ENCODE measurements at regions not wholly inside any gene's neighbourhood (a gene's known extent, or its start where the extent isn't known, plus 50 kb on each side); places are given as distances from the start of the nearest gene placed in this dataset.
"Not testable (repeated sequence)": the region's sequence is repeated elsewhere in the genome, so short reads cannot be mapped to it uniquely, and the experiment has no call there.

DNA sequence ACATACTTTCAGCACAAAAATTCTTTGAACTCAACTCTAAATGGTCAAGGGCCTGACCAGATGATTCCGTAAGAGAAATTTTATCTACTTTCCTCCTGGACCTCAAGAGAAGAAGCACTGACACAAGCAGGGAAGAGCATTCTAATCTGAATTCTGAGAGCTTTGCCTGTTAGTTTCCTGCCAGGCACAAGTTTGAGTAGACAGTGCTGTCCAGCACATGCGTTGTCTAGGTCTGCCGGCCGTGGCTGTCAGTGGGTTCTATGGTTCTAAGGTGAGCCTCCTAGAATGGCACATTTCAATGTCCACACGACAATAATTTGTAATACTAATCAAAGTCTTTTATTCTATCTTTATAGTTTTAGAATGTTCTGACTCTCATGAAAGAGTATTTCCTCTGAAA lies 91.9 kb downstream of the RFPL4B start:
- Histone ChIP-seq H3K4me3 (ENCODE audit: low read length) (no peak overlapping the region), H3K9me3 (ENCODE audit: low read depth, low read length) (no peaks in the 10 kb centered on the region), H3K27me3 (ENCODE audit: insufficient read depth, low read length) (no peaks in the 10 kb centered on the region), H3K4me1 (ENCODE audit: insufficient read depth, low read length) (no peaks in the 10 kb centered on the region)

DNA sequence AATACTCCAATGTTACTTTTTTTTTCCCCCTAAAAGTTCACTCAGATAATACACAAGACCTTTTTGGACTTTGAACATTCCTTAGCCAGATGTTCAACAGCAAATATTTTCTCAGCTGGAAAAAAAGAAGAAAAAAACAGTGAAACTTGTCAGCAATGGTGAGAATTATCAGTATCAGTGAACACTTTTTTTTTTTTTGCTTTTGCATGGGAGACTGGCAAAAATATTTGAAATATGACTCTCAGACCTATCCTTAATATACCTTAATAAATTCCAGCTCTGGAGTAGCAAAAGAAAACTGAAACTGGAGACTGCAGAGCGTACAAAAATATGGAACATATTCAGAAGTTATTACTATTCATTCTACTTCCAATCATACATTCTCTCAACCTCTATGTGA lies 92.3 kb downstream of the RFPL4B start:
- H3K4me1 ChIP-seq (ENCODE audit: insufficient read depth, low read length) = no peaks in the 10 kb centered on the region
- no peaks in the 10 kb centered on the region for H3K27me3 ChIP-seq (ENCODE audit: insufficient read depth, low read length)
- no peaks in the 10 kb centered on the region for H3K9me3 ChIP-seq (ENCODE audit: low read depth, low read length)
- H3K4me3 ChIP-seq (ENCODE audit: low read length) = no peak overlapping the region

DNA sequence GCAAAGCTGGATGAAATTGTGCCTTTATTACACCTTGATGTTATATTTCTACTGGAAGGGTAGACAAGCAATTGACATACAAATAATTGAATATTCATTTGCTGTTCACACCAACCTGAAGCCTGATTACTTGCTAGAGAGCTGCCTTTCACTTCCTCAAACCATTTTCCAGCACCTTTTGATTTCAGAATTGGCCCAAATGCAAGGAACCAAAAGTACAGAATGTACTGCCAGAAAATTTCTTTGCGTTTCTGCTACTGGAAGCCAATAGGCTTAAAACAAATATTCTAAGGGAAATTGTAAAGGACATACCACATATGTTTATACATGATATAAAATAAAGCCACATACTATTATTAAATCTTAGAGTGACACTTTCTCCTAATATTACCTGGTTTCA lies 94.5 kb downstream of the RFPL4B start:
- no peaks in the 10 kb centered on the region for H3K27me3 ChIP-seq (ENCODE audit: insufficient read depth, low read length)

GRCh38 chr6:112443179-112444065 lies 96.3 kb downstream of the RFPL4B start:
- H3K9me3 ChIP-seq (ENCODE audit: low read depth, low read length) = no peaks in the 10 kb centered on the region
- H3K27me3 ChIP-seq (ENCODE audit: insufficient read depth, low read length) = no peaks in the 10 kb centered on the region
- H3K4me3 ChIP-seq (ENCODE audit: low read length) = no peak overlapping the region
- no peaks in the 10 kb centered on the region for H3K4me1 ChIP-seq (ENCODE audit: insufficient read depth, low read length)

More for the DNA sequence above, 94.5 kb downstream of the RFPL4B start:
- Histone ChIP-seq H3K9me3 (ENCODE audit: low read depth, low read length) (no peaks in the 10 kb centered on the region), H3K4me1 (ENCODE audit: insufficient read depth, low read length) (no peaks in the 10 kb centered on the region), H3K4me3 (ENCODE audit: low read length) (no peak overlapping the region)

DNA sequence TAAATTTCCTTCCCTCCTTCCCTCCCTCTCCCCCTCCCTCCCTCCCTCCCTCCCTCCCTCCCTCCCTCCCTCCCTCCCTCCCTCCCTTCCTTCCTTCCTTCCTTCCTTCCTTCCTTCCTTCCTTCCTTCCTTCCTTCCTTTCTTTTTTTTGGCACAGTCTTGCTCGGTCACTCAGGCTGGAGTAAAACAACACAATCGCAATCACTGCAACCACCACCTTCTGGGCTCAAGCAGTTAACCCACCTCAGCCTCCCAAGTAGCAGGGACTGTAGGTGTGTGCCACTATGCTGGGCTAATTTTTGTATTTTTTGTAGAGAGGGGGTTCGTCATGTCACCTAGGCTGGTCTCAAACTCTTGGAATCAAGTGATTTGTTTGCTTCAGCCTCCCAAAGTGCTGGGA lies 101.7 kb downstream of the RFPL4B start:
- not testable (repeated sequence) for H3K27me3 ChIP-seq (ENCODE audit: insufficient read depth, low read length); H3K4me1 ChIP-seq (ENCODE audit: insufficient read depth, low read length); H3K4me3 ChIP-seq (ENCODE audit: low read length); H3K9me3 ChIP-seq (ENCODE audit: low read depth, low read length)

- Histone ChIP-seq H3K4me3 (ENCODE audit: low read length) (no peak overlapping the region), H3K4me1 (ENCODE audit: insufficient read depth, low read length) (no peaks in the 10 kb centered on the region)
Measured at GRCh38 chr6:112450663-112451062, 103.5 kb downstream of the RFPL4B start.

DNA sequence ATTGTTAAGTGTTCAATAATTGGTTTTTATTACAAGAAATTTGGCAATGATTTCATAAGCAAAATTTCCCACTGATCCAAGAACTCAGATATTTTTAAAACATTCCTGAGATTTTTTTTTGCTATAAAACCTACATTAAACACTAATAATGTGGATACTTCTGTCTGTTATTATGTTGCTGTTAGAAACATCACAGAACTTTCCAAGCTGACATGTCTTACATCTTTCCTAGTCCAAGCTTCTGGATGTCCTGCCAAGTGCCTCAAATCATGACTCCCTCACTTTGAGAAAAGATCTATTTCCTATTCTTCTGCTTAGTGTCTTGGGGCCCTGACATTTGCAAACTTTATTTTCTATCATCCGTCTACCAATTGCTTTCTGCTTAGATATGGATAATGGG lies 110.8 kb downstream of the RFPL4B start:
- Histone ChIP-seq H3K27me3 (ENCODE audit: insufficient read depth, low read length) (no peaks in the 10 kb centered on the region), H3K4me1 (ENCODE audit: insufficient read depth, low read length) (no peaks in the 10 kb centered on the region), H3K9me3 (ENCODE audit: low read depth, low read length) (no peaks in the 10 kb centered on the region), H3K4me3 (ENCODE audit: low read length) (no peak overlapping the region)

More at GRCh38 chr6:112450663-112451062, 103.5 kb downstream of the RFPL4B start:
- Histone ChIP-seq H3K27me3 (ENCODE audit: insufficient read depth, low read length) (no peaks in the 10 kb centered on the region), H3K9me3 (ENCODE audit: low read depth, low read length) (peaks cover 4% of the 10 kb centered on the region)

DNA sequence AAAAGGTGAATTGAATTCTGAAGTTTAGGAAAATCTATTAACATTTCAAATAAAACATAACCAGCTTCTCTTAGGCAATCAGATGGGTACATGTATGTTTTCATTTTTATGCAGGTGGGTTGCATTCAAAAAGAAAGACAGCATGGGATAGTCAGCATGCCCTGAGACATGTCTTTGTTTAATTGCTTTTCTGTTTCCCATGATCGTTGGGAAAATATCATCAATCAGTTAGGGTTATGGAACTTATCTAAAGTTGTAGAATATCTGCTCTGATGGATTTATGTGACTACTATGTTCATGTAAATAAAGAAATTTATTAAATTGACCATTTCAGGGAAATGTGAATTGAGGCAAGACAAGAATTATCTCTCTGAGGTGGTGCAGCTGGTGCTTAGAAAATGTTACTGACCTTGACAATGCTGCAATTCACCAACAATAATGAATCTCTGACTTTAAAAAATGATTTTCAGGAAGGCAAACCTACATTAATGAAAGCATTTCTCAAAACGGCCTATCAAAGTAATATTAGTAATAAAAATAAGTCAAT lies 112.7 kb downstream of the RFPL4B start:
- Histone ChIP-seq H3K9me3 (ENCODE audit: low read depth, low read length) (no peaks in the 10 kb centered on the region), H3K27me3 (ENCODE audit: insufficient read depth, low read length) (no peaks in the 10 kb centered on the region), H3K4me3 (ENCODE audit: low read length) (no peak overlapping the region), H3K4me1 (ENCODE audit: insufficient read depth, low read length) (no peaks in the 10 kb centered on the region)

DNA sequence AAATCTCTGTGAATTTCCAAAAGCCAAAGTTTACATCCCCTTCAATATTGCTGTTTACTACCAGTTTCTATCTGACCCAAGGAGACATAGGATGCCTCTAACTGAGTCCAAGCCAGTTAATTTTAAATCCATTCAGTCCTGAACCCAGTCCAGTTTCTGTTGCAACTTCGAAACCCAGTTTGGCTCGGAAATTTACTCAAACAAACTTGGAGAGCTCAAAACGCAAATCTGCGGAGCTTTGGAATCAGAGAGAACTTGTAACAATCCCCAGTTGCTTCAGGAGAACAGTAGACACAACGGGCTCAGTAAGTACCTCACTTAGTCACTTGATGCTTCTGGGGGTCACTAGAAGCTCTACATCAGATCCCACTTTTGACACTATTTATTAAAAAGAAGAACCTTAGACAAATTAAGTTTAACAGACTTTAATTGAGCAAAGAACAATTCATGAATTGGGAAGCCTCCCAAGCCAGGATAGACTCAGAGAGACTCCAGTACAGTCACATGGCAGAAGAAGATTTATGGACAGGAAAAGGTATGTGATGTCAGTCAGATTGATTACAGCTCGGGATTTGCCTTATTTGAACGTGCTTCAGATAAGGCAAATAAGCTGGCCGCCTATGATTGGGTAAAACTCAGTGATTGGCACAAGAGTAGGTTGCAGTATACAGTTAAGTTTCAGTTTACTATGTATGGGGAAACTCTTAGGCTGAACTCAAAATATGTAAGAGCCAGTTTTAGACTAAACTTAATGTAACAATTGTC lies 118.0 kb downstream of the RFPL4B start:
- Histone ChIP-seq H3K4me3 (ENCODE audit: low read length) (no peak overlapping the region), H3K4me1 (ENCODE audit: insufficient read depth, low read length) (no peaks in the 10 kb centered on the region), H3K27me3 (ENCODE audit: insufficient read depth, low read length) (no peaks in the 10 kb centered on the region), H3K9me3 (ENCODE audit: low read depth, low read length) (no peaks in the 10 kb centered on the region)

- no peak overlapping the region for H3K4me3 ChIP-seq (ENCODE audit: low read length)
- no peaks in the 10 kb centered on the region for H3K9me3 ChIP-seq (ENCODE audit: low read depth, low read length)
- no peaks in the 10 kb centered on the region for H3K27me3 ChIP-seq (ENCODE audit: insufficient read depth, low read length)
- no peaks in the 10 kb centered on the region for H3K4me1 ChIP-seq (ENCODE audit: insufficient read depth, low read length)
Measured at GRCh38 chr6:112466373-112467151, 119.4 kb downstream of the RFPL4B start.

DNA sequence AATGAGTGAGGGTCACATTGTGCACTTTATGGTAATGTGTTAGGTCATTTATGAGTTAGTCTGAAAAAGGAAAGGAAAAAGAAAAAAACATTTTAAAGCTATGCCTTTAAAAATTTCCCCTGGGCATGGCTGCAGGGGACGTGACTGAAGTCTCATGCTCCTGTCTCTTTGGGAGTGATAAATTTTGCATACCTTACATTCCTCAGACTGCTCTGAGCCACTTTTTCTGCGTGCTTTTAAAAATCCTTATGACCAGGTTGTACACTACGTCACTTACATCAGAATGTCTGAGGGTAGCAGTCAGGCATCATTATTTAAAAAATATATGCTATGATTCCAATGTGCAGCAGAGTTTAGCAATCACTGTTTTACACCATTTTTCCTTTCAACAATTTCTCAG lies 121.2 kb downstream of the RFPL4B start:
- H3K9me3 ChIP-seq (ENCODE audit: low read depth, low read length) = no peaks in the 10 kb centered on the region
- no peaks in the 10 kb centered on the region for H3K4me1 ChIP-seq (ENCODE audit: insufficient read depth, low read length)
- H3K27me3 ChIP-seq (ENCODE audit: insufficient read depth, low read length) = no peaks in the 10 kb centered on the region
- H3K4me3 ChIP-seq (ENCODE audit: low read length) = no peak overlapping the region

DNA sequence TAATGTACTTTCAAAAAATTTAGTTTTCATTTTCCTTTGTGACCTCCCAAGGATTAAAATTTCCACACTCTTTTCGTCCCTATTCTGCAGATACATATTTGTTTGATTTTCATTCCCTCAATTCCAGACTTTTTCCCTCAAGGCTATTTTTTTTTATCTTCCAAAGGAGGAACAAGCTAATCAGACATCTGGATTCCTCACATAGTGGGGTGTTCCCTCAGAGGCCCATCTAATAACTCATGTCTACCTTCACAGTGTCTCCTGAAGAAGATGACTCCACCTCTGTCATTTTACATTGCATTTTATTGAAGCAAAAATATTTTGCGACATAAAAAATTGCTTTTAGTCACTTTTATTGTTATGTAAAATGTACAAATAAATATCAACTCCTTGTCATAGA lies 122.2 kb downstream of the RFPL4B start:
- Histone ChIP-seq H3K4me3 (ENCODE audit: low read length) (no peak overlapping the region), H3K9me3 (ENCODE audit: low read depth, low read length) (no peaks in the 10 kb centered on the region), H3K4me1 (ENCODE audit: insufficient read depth, low read length) (no peaks in the 10 kb centered on the region), H3K27me3 (ENCODE audit: insufficient read depth, low read length) (no peaks in the 10 kb centered on the region)

- Histone ChIP-seq H3K9me3 (ENCODE audit: low read depth, low read length) (no peaks in the 10 kb centered on the region), H3K27me3 (ENCODE audit: insufficient read depth, low read length) (no peaks in the 10 kb centered on the region)
Measured at GRCh38 chr6:112470376-112470775, 123.2 kb downstream of the RFPL4B start.

GRCh38 chr6:112470950-112471349 lies 123.8 kb downstream of the RFPL4B start:
- Histone ChIP-seq H3K4me3 (ENCODE audit: low read length) (no peak overlapping the region), H3K27me3 (ENCODE audit: insufficient read depth, low read length) (no peaks in the 10 kb centered on the region), H3K9me3 (ENCODE audit: low read depth, low read length) (no peaks in the 10 kb centered on the region), H3K4me1 (ENCODE audit: insufficient read depth, low read length) (no peaks in the 10 kb centered on the region)

More at GRCh38 chr6:112470376-112470775, 123.2 kb downstream of the RFPL4B start:
- H3K4me3 ChIP-seq (ENCODE audit: low read length) = no peak overlapping the region
- no peaks in the 10 kb centered on the region for H3K4me1 ChIP-seq (ENCODE audit: insufficient read depth, low read length)

DNA sequence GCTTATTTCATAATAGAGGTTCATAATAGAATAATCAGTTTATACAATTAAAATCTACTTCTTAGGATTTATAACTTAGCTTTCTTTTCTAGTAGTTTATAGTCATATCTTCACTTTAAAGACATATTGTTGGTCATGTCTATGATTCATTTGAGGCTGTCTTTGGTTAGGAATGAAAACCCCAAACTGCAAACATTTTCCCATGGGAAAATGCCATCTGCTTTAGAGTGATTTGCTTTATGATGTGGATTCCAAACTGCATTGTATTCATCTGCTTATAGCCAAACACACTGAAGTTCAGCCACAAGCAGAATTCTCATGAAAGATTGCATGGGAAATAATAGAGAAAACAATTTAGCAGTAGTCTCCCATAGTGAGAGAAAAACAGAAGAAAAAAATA lies 128.0 kb downstream of the RFPL4B start:
- Histone ChIP-seq H3K27me3 (ENCODE audit: insufficient read depth, low read length) (no peaks in the 10 kb centered on the region), H3K4me1 (ENCODE audit: insufficient read depth, low read length) (no peaks in the 10 kb centered on the region), H3K9me3 (ENCODE audit: low read depth, low read length) (no peaks in the 10 kb centered on the region), H3K4me3 (ENCODE audit: low read length) (no peak overlapping the region)
